ENCODE measurements at regions not wholly inside any gene's neighbourhood (a gene's known extent, or its start where the extent isn't known, plus 50 kb on each side); places are given as distances from the start of the nearest gene placed in this dataset.

DNA sequence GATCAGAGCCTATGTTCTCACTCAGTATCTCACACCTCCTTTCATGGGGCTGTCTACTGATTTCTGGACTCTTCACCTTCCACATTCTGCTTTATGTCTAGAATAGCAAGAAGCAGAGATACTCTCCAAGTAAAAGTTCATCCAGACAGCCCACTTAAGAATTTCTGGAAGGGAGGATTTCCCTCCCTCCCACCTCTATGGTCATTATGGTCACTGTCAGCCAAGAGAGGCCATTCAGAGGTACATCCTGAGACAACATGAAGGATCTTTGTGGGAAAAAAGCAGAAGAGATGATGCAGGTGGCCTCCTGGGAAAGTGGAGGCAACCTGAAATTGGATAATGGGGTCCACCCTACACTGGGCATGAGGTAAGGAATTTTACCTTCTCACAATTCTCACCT lies 179.5 kb upstream of the ZNF462 start:
- TF ChIP-seq POLR2A (IDR thresholded peaks at IDR 0.05; ENCODE audit: extremely low read depth, insufficient read length), result no peak
- TF ChIP-seq, protein P1, sequence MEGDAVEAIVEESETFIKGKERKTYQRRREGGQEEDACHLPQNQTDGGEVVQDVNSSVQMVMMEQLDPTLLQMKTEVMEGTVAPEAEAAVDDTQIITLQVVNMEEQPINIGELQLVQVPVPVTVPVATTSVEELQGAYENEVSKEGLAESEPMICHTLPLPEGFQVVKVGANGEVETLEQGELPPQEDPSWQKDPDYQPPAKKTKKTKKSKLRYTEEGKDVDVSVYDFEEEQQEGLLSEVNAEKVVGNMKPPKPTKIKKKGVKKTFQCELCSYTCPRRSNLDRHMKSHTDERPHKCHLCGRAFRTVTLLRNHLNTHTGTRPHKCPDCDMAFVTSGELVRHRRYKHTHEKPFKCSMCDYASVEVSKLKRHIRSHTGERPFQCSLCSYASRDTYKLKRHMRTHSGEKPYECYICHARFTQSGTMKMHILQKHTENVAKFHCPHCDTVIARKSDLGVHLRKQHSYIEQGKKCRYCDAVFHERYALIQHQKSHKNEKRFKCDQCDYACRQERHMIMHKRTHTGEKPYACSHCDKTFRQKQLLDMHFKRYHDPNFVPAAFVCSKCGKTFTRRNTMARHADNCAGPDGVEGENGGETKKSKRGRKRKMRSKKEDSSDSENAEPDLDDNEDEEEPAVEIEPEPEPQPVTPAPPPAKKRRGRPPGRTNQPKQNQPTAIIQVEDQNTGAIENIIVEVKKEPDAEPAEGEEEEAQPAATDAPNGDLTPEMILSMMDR (IDR thresholded peaks at IDR 0.05; ENCODE audit: low read depth, low read length), result no peak

All from NB4 (cell line).